ENCODE measurements at regions not wholly inside any gene's neighbourhood (a gene's known extent, or its start where the extent isn't known, plus 50 kb on each side); places are given as distances from the start of the nearest gene placed in this dataset.
"Not testable (repeated sequence)": the region's sequence is repeated elsewhere in the genome, so short reads cannot be mapped to it uniquely, and the experiment has no call there.

GRCh38 chr2:163043201-163043600, 204.6 kb upstream of the KCNH7 start:
- intact Hi-C loops (cut with micrococcal nuclease): no loop called here
- no peaks in the 10 kb centered on the region for H3K4me1 Mint-ChIP-seq (ENCODE audit: low read depth)
- H3K27ac Mint-ChIP-seq: no peak overlapping the region
- no peak for DNase-seq (ENCODE audit: low spot score)
- H3K27me3 Mint-ChIP-seq (ENCODE audit: low read depth): no peaks in the 10 kb centered on the region
- H3K4me3 Mint-ChIP-seq (ENCODE audit: low read depth): no peak overlapping the region
- no peaks in the 10 kb centered on the region for H3K9me3 Mint-ChIP-seq
- H3K36me3 Mint-ChIP-seq (ENCODE audit: low read depth): no peaks in the 10 kb centered on the region

GRCh38 chr2:163039266-163039665, 200.7 kb upstream of the KCNH7 start:
- Mint-ChIP-seq H3K9me3 (no peaks in the 10 kb centered on the region), H3K27ac (no peak overlapping the region), H3K4me3 (ENCODE audit: low read depth) (no peak overlapping the region), H3K36me3 (ENCODE audit: low read depth) (no peaks in the 10 kb centered on the region), H3K27me3 (ENCODE audit: low read depth) (no peaks in the 10 kb centered on the region), H3K4me1 (ENCODE audit: low read depth) (no peaks in the 10 kb centered on the region)
- DNase-seq (ENCODE audit: low spot score): no peak
- intact Hi-C loops (cut with micrococcal nuclease): no loop called here

- H3K36me3 Mint-ChIP-seq (ENCODE audit: low read depth): no peaks in the 10 kb centered on the region
Measured at GRCh38 chr2:163028807-163029206, 190.2 kb upstream of the KCNH7 start.

GRCh38 chr2:163026136-163026775, 187.7 kb upstream of the KCNH7 start:
- H3K9me3 Mint-ChIP-seq; H3K4me1 Mint-ChIP-seq (ENCODE audit: low read depth); intact Hi-C loops (cut with micrococcal nuclease); H3K27me3 Mint-ChIP-seq (ENCODE audit: low read depth); H3K36me3 Mint-ChIP-seq (ENCODE audit: low read depth); H3K4me3 Mint-ChIP-seq (ENCODE audit: low read depth); H3K27ac Mint-ChIP-seq; DNase-seq (ENCODE audit: low spot score): not testable (repeated sequence)

More at GRCh38 chr2:163028807-163029206, 190.2 kb upstream of the KCNH7 start:
- H3K4me3 Mint-ChIP-seq (ENCODE audit: low read depth): no peak overlapping the region
- no peaks in the 10 kb centered on the region for H3K4me1 Mint-ChIP-seq (ENCODE audit: low read depth)
- intact Hi-C loops (cut with micrococcal nuclease): no loop called here
- H3K9me3 Mint-ChIP-seq: no peaks in the 10 kb centered on the region
- DNase-seq (ENCODE audit: low spot score): no peak
- H3K27me3 Mint-ChIP-seq (ENCODE audit: low read depth): no peaks in the 10 kb centered on the region
- no peak overlapping the region for H3K27ac Mint-ChIP-seq

- H3K4me1 Mint-ChIP-seq (ENCODE audit: low read depth); intact Hi-C loops (cut with micrococcal nuclease); H3K27me3 Mint-ChIP-seq (ENCODE audit: low read depth); DNase-seq (ENCODE audit: low spot score); H3K27ac Mint-ChIP-seq; H3K4me3 Mint-ChIP-seq (ENCODE audit: low read depth); H3K9me3 Mint-ChIP-seq; H3K36me3 Mint-ChIP-seq (ENCODE audit: low read depth): not testable (repeated sequence)
Measured at GRCh38 chr2:163016882-163017281, 178.3 kb upstream of the KCNH7 start.

GRCh38 chr2:163011000-163011399, 172.4 kb upstream of the KCNH7 start:
- no peak overlapping the region for H3K27ac Mint-ChIP-seq
- DNase-seq (ENCODE audit: low spot score): no peak
- peaks cover 9% of the 10 kb centered on the region for H3K9me3 Mint-ChIP-seq
- H3K4me1 Mint-ChIP-seq (ENCODE audit: low read depth): no peaks in the 10 kb centered on the region
- H3K27me3 Mint-ChIP-seq (ENCODE audit: low read depth): no peaks in the 10 kb centered on the region
- intact Hi-C loops (cut with micrococcal nuclease): no loop called here
- no peaks in the 10 kb centered on the region for H3K36me3 Mint-ChIP-seq (ENCODE audit: low read depth)
- H3K4me3 Mint-ChIP-seq (ENCODE audit: low read depth): no peak overlapping the region

GRCh38 chr2:163008642-163009041, 170.1 kb upstream of the KCNH7 start:
- no peaks in the 10 kb centered on the region for H3K4me1 Mint-ChIP-seq (ENCODE audit: low read depth)
- H3K9me3 Mint-ChIP-seq: peaks cover 3% of the 10 kb centered on the region
- H3K27ac Mint-ChIP-seq: no peak overlapping the region
- no peaks in the 10 kb centered on the region for H3K36me3 Mint-ChIP-seq (ENCODE audit: low read depth)
- no peak overlapping the region for H3K4me3 Mint-ChIP-seq (ENCODE audit: low read depth)
- intact Hi-C loops (cut with micrococcal nuclease): no loop called here
- no peaks in the 10 kb centered on the region for H3K27me3 Mint-ChIP-seq (ENCODE audit: low read depth)
- DNase-seq (ENCODE audit: low spot score): no peak

GRCh38 chr2:162994718-162995117, 156.2 kb upstream of the KCNH7 start:
- Mint-ChIP-seq H3K4me3 (ENCODE audit: low read depth) (no peak overlapping the region), H3K9me3 (no peaks in the 10 kb centered on the region), H3K27ac (no peak overlapping the region), H3K36me3 (ENCODE audit: low read depth) (no peaks in the 10 kb centered on the region), H3K27me3 (ENCODE audit: low read depth) (no peaks in the 10 kb centered on the region), H3K4me1 (ENCODE audit: low read depth) (no peaks in the 10 kb centered on the region)
- no peak for DNase-seq (ENCODE audit: low spot score)
- intact Hi-C loops (cut with micrococcal nuclease): no loop called here

- Mint-ChIP-seq H3K4me1 (ENCODE audit: low read depth) (no peaks in the 10 kb centered on the region), H3K27ac (no peak overlapping the region), H3K36me3 (ENCODE audit: low read depth) (no peaks in the 10 kb centered on the region), H3K27me3 (ENCODE audit: low read depth) (no peaks in the 10 kb centered on the region), H3K4me3 (ENCODE audit: low read depth) (no peak overlapping the region), H3K9me3 (peaks cover 8% of the 10 kb centered on the region)
- DNase-seq (ENCODE audit: low spot score): no peak
- intact Hi-C loops (cut with micrococcal nuclease): no loop called here
Measured at GRCh38 chr2:162992828-162993227, 154.3 kb upstream of the KCNH7 start.

- H3K27ac Mint-ChIP-seq: no peak overlapping the region
- no peak for DNase-seq (ENCODE audit: low spot score)
- intact Hi-C loops (cut with micrococcal nuclease): no loop called here
- no peak overlapping the region for H3K4me3 Mint-ChIP-seq (ENCODE audit: low read depth)
- no peaks in the 10 kb centered on the region for H3K36me3 Mint-ChIP-seq (ENCODE audit: low read depth)
- H3K4me1 Mint-ChIP-seq (ENCODE audit: low read depth): no peaks in the 10 kb centered on the region
- peaks cover 8% of the 10 kb centered on the region for H3K9me3 Mint-ChIP-seq
- H3K27me3 Mint-ChIP-seq (ENCODE audit: low read depth): no peaks in the 10 kb centered on the region
Measured at GRCh38 chr2:162989507-162989906, 150.9 kb upstream of the KCNH7 start.

- H3K27me3 Mint-ChIP-seq (ENCODE audit: low read depth): no peaks in the 10 kb centered on the region
- H3K9me3 Mint-ChIP-seq: no peaks in the 10 kb centered on the region
- no peaks in the 10 kb centered on the region for H3K36me3 Mint-ChIP-seq (ENCODE audit: low read depth)
- intact Hi-C loops (cut with micrococcal nuclease): no loop called here
- no peak overlapping the region for H3K4me3 Mint-ChIP-seq (ENCODE audit: low read depth)
- DNase-seq (ENCODE audit: low spot score): no peak
- H3K4me1 Mint-ChIP-seq (ENCODE audit: low read depth): no peaks in the 10 kb centered on the region
- no peak overlapping the region for H3K27ac Mint-ChIP-seq
Measured at GRCh38 chr2:162974771-162975170, 136.2 kb upstream of the KCNH7 start.

- no peak for DNase-seq (ENCODE audit: low spot score)
- H3K4me1 Mint-ChIP-seq (ENCODE audit: low read depth): no peaks in the 10 kb centered on the region
- H3K4me3 Mint-ChIP-seq (ENCODE audit: low read depth): no peak overlapping the region
- H3K27me3 Mint-ChIP-seq (ENCODE audit: low read depth): no peaks in the 10 kb centered on the region
- H3K9me3 Mint-ChIP-seq: no peaks in the 10 kb centered on the region
- intact Hi-C loops (cut with micrococcal nuclease): no loop called here
- H3K36me3 Mint-ChIP-seq (ENCODE audit: low read depth): no peaks in the 10 kb centered on the region
- H3K27ac Mint-ChIP-seq: no peak overlapping the region
Measured at GRCh38 chr2:162972383-162972782, 133.8 kb upstream of the KCNH7 start.

GRCh38 chr2:162968306-162968705, 129.7 kb upstream of the KCNH7 start:
- intact Hi-C loops (cut with micrococcal nuclease): no loop called here

GRCh38 chr2:162967811-162968210, 129.2 kb upstream of the KCNH7 start:
- no peak for DNase-seq (ENCODE audit: low spot score)
- no peaks in the 10 kb centered on the region for H3K9me3 Mint-ChIP-seq
- no peaks in the 10 kb centered on the region for H3K4me1 Mint-ChIP-seq (ENCODE audit: low read depth)
- no peaks in the 10 kb centered on the region for H3K27me3 Mint-ChIP-seq (ENCODE audit: low read depth)
- H3K4me3 Mint-ChIP-seq (ENCODE audit: low read depth): no peak overlapping the region
- intact Hi-C loops (cut with micrococcal nuclease): no loop called here
- H3K36me3 Mint-ChIP-seq (ENCODE audit: low read depth): no peaks in the 10 kb centered on the region
- no peak overlapping the region for H3K27ac Mint-ChIP-seq

More at GRCh38 chr2:162968306-162968705, 129.7 kb upstream of the KCNH7 start:
- no peaks in the 10 kb centered on the region for H3K36me3 Mint-ChIP-seq (ENCODE audit: low read depth)
- no peaks in the 10 kb centered on the region for H3K27me3 Mint-ChIP-seq (ENCODE audit: low read depth)
- H3K9me3 Mint-ChIP-seq: no peaks in the 10 kb centered on the region
- no peaks in the 10 kb centered on the region for H3K4me1 Mint-ChIP-seq (ENCODE audit: low read depth)
- no peak for DNase-seq (ENCODE audit: low spot score)
- no peak overlapping the region for H3K4me3 Mint-ChIP-seq (ENCODE audit: low read depth)
- H3K27ac Mint-ChIP-seq: no peak overlapping the region

Data from activated T-helper 2 cell treated with anti-CD3 and anti-CD28 coated beads, Interferon-gamma antibody, Interleukin-2, Interleukin-4, amounts not matched to agents 10 μg/mL and 5 μg/mL and 100 μg/mL, durations not matched to agents 14 hours and 24 hours and 36 hours (primary cell).